ENCODE measurements at regions not wholly inside any gene's neighbourhood (a gene's known extent, or its start where the extent isn't known, plus 50 kb on each side); places are given as distances from the start of the nearest gene placed in this dataset.

GRCh38 chr16:63216696-63217423 lies 1180.6 kb upstream of the CDH8 start:
- H3K27ac ChIP-seq, result no peak overlapping the region
- H3K36me3 ChIP-seq, result no peaks in the 10 kb centered on the region
- no peak overlapping the region for H3K4me3 ChIP-seq
- no peak for TF ChIP-seq CTCF (IDR thresholded peaks at IDR 0.05; ENCODE audit: low read depth, low read length)
- no peaks in the 10 kb centered on the region for H3K4me1 ChIP-seq (ENCODE audit: low read depth)
- H3K27me3 ChIP-seq, result no peaks in the 10 kb centered on the region
- H3K9me3 ChIP-seq (ENCODE audit: low read depth), result no peaks in the 10 kb centered on the region
- DNase-seq (ENCODE audit: low read depth in 1 of 2, low spot score in 1 of 2), result no peak

- H3K27ac ChIP-seq, result no peak overlapping the region
- DNase-seq (ENCODE audit: low read depth in 1 of 2, low spot score in 1 of 2), result no peak
- TF ChIP-seq CTCF (IDR thresholded peaks at IDR 0.05; ENCODE audit: low read depth, low read length), result no peak
- no peaks in the 10 kb centered on the region for H3K9me3 ChIP-seq (ENCODE audit: low read depth)
- H3K36me3 ChIP-seq, result no peaks in the 10 kb centered on the region
- H3K27me3 ChIP-seq, result no peaks in the 10 kb centered on the region
- H3K4me3 ChIP-seq, result no peak overlapping the region
- no peaks in the 10 kb centered on the region for H3K4me1 ChIP-seq (ENCODE audit: low read depth)
Observed at GRCh38 chr16:63201851-63202250, 1165.6 kb upstream of the CDH8 start.

GRCh38 chr16:63200940-63201339 lies 1164.7 kb upstream of the CDH8 start:
- no peak for DNase-seq (ENCODE audit: low read depth in 1 of 2, low spot score in 1 of 2)

GRCh38 chr16:63195336-63195735 lies 1159.1 kb upstream of the CDH8 start:
- no peaks in the 10 kb centered on the region for H3K36me3 ChIP-seq
- DNase-seq (ENCODE audit: low read depth in 1 of 2, low spot score in 1 of 2), result no peak
- H3K9me3 ChIP-seq (ENCODE audit: low read depth), result no peaks in the 10 kb centered on the region
- TF ChIP-seq CTCF (IDR thresholded peaks at IDR 0.05; ENCODE audit: low read depth, low read length), result no peak
- H3K27ac ChIP-seq, result no peak overlapping the region
- no peak overlapping the region for H3K4me3 ChIP-seq
- H3K4me1 ChIP-seq (ENCODE audit: low read depth), result no peaks in the 10 kb centered on the region
- no peaks in the 10 kb centered on the region for H3K27me3 ChIP-seq

More at GRCh38 chr16:63200940-63201339, 1164.7 kb upstream of the CDH8 start:
- no peak for TF ChIP-seq CTCF (IDR thresholded peaks at IDR 0.05; ENCODE audit: low read depth, low read length)
- no peaks in the 10 kb centered on the region for H3K36me3 ChIP-seq
- H3K27ac ChIP-seq, result no peak overlapping the region
- H3K9me3 ChIP-seq (ENCODE audit: low read depth), result no peaks in the 10 kb centered on the region
- no peaks in the 10 kb centered on the region for H3K4me1 ChIP-seq (ENCODE audit: low read depth)
- no peak overlapping the region for H3K4me3 ChIP-seq
- H3K27me3 ChIP-seq, result no peaks in the 10 kb centered on the region

GRCh38 chr16:63192980-63193379 lies 1156.7 kb upstream of the CDH8 start:
- Histone ChIP-seq H3K27me3 (no peaks in the 10 kb centered on the region), H3K4me3 (no peak overlapping the region), H3K27ac (no peak overlapping the region), H3K9me3 (ENCODE audit: low read depth) (no peaks in the 10 kb centered on the region), H3K36me3 (no peaks in the 10 kb centered on the region), H3K4me1 (ENCODE audit: low read depth) (no peaks in the 10 kb centered on the region)
- DNase-seq (ENCODE audit: low read depth in 1 of 2, low spot score in 1 of 2), result no peak
- no peak for TF ChIP-seq CTCF (IDR thresholded peaks at IDR 0.05; ENCODE audit: low read depth, low read length)

All from cardiac muscle cell (in vitro differentiated cells and primary cell).